Fibroblast of lung (primary cell): ENCODE measurements at regions not wholly inside any gene's neighbourhood (a gene's known extent, or its start where the extent isn't known, plus 50 kb on each side); places are given as distances from the start of the nearest gene placed in this dataset.

ENCODE experiments used
- EZH2 ChIP-seq: IDR thresholded peaks from 2 replicates; pipeline ENCODE4 v1.5.1; 2012; ENCODE audit warnings: low read length, control low read depth, mild to moderate bottlenecking; ENCODE audit errors: missing control alignments
- TF ChIP-seq, protein P1 (sequence below), 2 donors: IDR thresholded peaks in 1 of 2; conservative IDR thresholded peaks in 1 of 2; 1 replicate in 1 of 2; 2 replicates in 1 of 2; pipeline ENCODE4 v1.5.1; 2011 to 2012; ENCODE audit warnings: low read length in 2 of 2, control low read depth in 1 of 2, inconsistent platforms in 1 of 2, low read depth in 1 of 2, mild to moderate bottlenecking in 1 of 2

DNA sequence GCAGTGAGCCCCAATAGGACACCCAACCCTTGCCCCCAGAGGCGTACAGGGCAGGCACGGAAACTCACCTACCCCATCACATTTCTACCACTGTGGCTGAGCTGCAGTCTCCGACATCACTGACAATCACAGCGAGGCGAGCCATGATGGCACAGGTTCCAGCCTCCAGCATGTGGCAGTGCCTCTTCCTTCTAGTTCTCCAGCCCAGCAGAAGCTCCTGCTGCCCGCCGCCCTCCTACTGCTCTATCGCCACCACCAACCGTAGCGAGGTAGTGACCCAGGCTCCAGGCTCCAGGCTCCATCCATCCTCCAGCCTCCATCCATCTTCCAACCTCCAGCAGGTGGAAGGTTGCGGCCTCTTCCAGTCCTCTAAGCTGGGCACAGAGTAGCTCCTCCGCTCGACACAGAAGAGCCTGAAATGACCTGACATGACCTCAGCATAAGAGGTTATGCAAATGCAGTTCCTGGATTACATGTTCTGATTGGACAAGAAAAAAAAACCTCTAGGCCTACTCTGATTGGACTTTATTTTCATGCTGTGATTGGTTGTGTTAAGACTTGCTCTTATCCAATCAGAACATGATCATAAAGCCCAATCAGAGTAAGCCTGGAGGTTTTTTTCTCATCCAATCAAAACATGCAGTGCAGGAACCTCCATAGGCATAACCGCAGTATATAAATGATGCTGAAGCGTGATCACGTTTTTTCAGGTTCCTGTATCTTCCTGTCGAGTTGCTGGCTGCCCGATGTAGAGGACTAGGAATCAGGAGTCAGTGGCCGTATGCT lies 438.9 kb upstream of the ZNF337 start:
- TF ChIP-seq, protein P1, sequence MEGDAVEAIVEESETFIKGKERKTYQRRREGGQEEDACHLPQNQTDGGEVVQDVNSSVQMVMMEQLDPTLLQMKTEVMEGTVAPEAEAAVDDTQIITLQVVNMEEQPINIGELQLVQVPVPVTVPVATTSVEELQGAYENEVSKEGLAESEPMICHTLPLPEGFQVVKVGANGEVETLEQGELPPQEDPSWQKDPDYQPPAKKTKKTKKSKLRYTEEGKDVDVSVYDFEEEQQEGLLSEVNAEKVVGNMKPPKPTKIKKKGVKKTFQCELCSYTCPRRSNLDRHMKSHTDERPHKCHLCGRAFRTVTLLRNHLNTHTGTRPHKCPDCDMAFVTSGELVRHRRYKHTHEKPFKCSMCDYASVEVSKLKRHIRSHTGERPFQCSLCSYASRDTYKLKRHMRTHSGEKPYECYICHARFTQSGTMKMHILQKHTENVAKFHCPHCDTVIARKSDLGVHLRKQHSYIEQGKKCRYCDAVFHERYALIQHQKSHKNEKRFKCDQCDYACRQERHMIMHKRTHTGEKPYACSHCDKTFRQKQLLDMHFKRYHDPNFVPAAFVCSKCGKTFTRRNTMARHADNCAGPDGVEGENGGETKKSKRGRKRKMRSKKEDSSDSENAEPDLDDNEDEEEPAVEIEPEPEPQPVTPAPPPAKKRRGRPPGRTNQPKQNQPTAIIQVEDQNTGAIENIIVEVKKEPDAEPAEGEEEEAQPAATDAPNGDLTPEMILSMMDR (conservative IDR thresholded peaks at IDR 0.05 in 1 of 2, IDR thresholded peaks at IDR 0.05 in 1 of 2; ENCODE audit: low read depth in 1 of 2, low read length in 2 of 2), result no peak
- no peak for TF ChIP-seq EZH2
